GM18861 (cell line): ENCODE measurements at regions not wholly inside any gene's neighbourhood (a gene's known extent, or its start where the extent isn't known, plus 50 kb on each side); places are given as distances from the start of the nearest gene placed in this dataset.
A peak's percentile ranks its signal among the peaks of the same experiment; 100 is the strongest.

Experiments
- ATAC-seq: cut with Tn5 transposase; IDR thresholded peaks from one replicate; pipeline ENCODE4 v1.9.1; 2021; ENCODE audit not compliant: unreplicated experiment

GRCh38 chr16:72517154-72517553, 345.2 kb upstream of the PMFBP1 start:
- no peak for ATAC-seq

GRCh38 chr16:72511171-72511570, 339.2 kb upstream of the PMFBP1 start:
- ATAC-seq: no peak

GRCh38 chr16:72508191-72508590, 336.2 kb upstream of the PMFBP1 start:
- ATAC-seq: no peak

GRCh38 chr16:72502594-72503005, 330.6 kb upstream of the PMFBP1 start:
- ATAC-seq: no peak

GRCh38 chr16:72501739-72502593, 330.0 kb upstream of the PMFBP1 start:
- ATAC-seq: peak; percentile 80

- no peak for ATAC-seq
Observed at GRCh38 chr16:72500545-72500944, 328.6 kb upstream of the PMFBP1 start.

GRCh38 chr16:72493716-72494415, 321.9 kb upstream of the PMFBP1 start:
- no peak for ATAC-seq

- ATAC-seq: no peak
Observed at GRCh38 chr16:72487283-72487682, 315.3 kb upstream of the PMFBP1 start.

GRCh38 chr16:72482695-72483094, 310.7 kb upstream of the PMFBP1 start:
- peak; percentile 62 for ATAC-seq

- no peak for ATAC-seq
Observed at GRCh38 chr16:72481419-72481818, 309.5 kb upstream of the PMFBP1 start.

- no peak for ATAC-seq
Observed at GRCh38 chr16:72480911-72481310, 309.0 kb upstream of the PMFBP1 start.

- ATAC-seq: no peak
Observed at GRCh38 chr16:72475688-72476087, 303.7 kb upstream of the PMFBP1 start.

GRCh38 chr16:72474501-72475123, 302.7 kb upstream of the PMFBP1 start:
- no peak for ATAC-seq

GRCh38 chr16:72473631-72474030, 301.7 kb upstream of the PMFBP1 start:
- ATAC-seq: no peak

GRCh38 chr16:72471317-72471924, 299.5 kb upstream of the PMFBP1 start:
- ATAC-seq: no peak

- no peak for ATAC-seq
Observed at GRCh38 chr16:72470541-72470940, 298.6 kb upstream of the PMFBP1 start.

- no peak for ATAC-seq
Observed at GRCh38 chr16:72469932-72470331, 298.0 kb upstream of the PMFBP1 start.

GRCh38 chr16:72468582-72468981, 296.6 kb upstream of the PMFBP1 start:
- no peak for ATAC-seq

- no peak for ATAC-seq
Observed at GRCh38 chr16:72467157-72467759, 295.3 kb upstream of the PMFBP1 start.

- no peak for ATAC-seq
Observed at GRCh38 chr16:72464597-72465368, 292.8 kb upstream of the PMFBP1 start.
